ENCODE measurements at regions not wholly inside any gene's neighbourhood (a gene's known extent, or its start where the extent isn't known, plus 50 kb on each side); places are given as distances from the start of the nearest gene placed in this dataset.
"Not testable (repeated sequence)": the region's sequence is repeated elsewhere in the genome, so short reads cannot be mapped to it uniquely, and the experiment has no call there.

GRCh38 chr13:52911340-52911739 lies 62.9 kb upstream of the PCDH8 start:
- peak; percentile 60 for ATAC-seq
- Mint-ChIP-seq H3K9me3 (no peaks in the 10 kb centered on the region), H3K4me1 (peaks cover 17% of the 10 kb centered on the region), H3K36me3 (no peaks in the 10 kb centered on the region), H3K27ac (no peak overlapping the region), H3K4me3 (no peak overlapping the region), H3K27me3 (peaks cover 7% of the 10 kb centered on the region)

GRCh38 chr13:52910318-52910717 lies 61.9 kb upstream of the PCDH8 start:
- ATAC-seq, result peak; percentile 93
- H3K9me3 Mint-ChIP-seq, H3K36me3 Mint-ChIP-seq, H3K4me3 Mint-ChIP-seq: not testable (repeated sequence)
- H3K4me1 Mint-ChIP-seq, result peaks cover 17% of the 10 kb centered on the region
- H3K27ac Mint-ChIP-seq, result peak overlapping the region; percentile 46
- H3K27me3 Mint-ChIP-seq, result peaks cover 16% of the 10 kb centered on the region

GRCh38 chr13:52906122-52906903 lies 57.9 kb upstream of the PCDH8 start:
- Mint-ChIP-seq H3K4me3 (no peak overlapping the region), H3K9me3 (no peaks in the 10 kb centered on the region), H3K36me3 (no peaks in the 10 kb centered on the region), H3K27ac (peak overlapping the region; percentile 50), H3K4me1 (peaks cover 33% of the 10 kb centered on the region), H3K27me3 (peaks cover 32% of the 10 kb centered on the region)
- no peak for ATAC-seq

- Mint-ChIP-seq H3K4me3 (no peak overlapping the region), H3K27me3 (peaks cover 32% of the 10 kb centered on the region), H3K36me3 (no peaks in the 10 kb centered on the region), H3K27ac (no peak overlapping the region), H3K9me3 (no peaks in the 10 kb centered on the region), H3K4me1 (peaks cover 29% of the 10 kb centered on the region)
- no peak for ATAC-seq
These were observed 57.3 kb upstream of the PCDH8 start for GRCh38 chr13:52905701-52906100.

- peaks cover 18% of the 10 kb centered on the region for H3K4me1 Mint-ChIP-seq
- H3K9me3 Mint-ChIP-seq, result no peaks in the 10 kb centered on the region
- H3K36me3 Mint-ChIP-seq, result no peaks in the 10 kb centered on the region
- ATAC-seq, result peak; percentile 96
- peak overlapping the region; percentile 58 for H3K27ac Mint-ChIP-seq
- no peak overlapping the region for H3K4me3 Mint-ChIP-seq
- H3K27me3 Mint-ChIP-seq, result peaks cover 32% of the 10 kb centered on the region
These were observed 54.9 kb upstream of the PCDH8 start for GRCh38 chr13:52903320-52903719.

GRCh38 chr13:52899206-52899605 lies 50.8 kb upstream of the PCDH8 start:
- H3K27me3 Mint-ChIP-seq, result peaks cover 5% of the 10 kb centered on the region
- H3K4me3 Mint-ChIP-seq, result no peak overlapping the region
- peaks cover 16% of the 10 kb centered on the region for H3K4me1 Mint-ChIP-seq
- H3K27ac Mint-ChIP-seq, result peak overlapping the region; percentile 22
- no peak for ATAC-seq
- H3K9me3 Mint-ChIP-seq, result no peaks in the 10 kb centered on the region
- H3K36me3 Mint-ChIP-seq, result no peaks in the 10 kb centered on the region

All from stimulated activated memory B cell treated with anti-CD40 and anti-IgM and Interleukin-4, amounts not matched to agents 10 μg/mL and 1 μg/mL and 100 μg/mL, for 72 hours (primary cell).